ENCODE measurements at regions not wholly inside any gene's neighbourhood (a gene's known extent, or its start where the extent isn't known, plus 50 kb on each side); places are given as distances from the start of the nearest gene placed in this dataset.
"Not testable (repeated sequence)": the region's sequence is repeated elsewhere in the genome, so short reads cannot be mapped to it uniquely, and the experiment has no call there.

DNA sequence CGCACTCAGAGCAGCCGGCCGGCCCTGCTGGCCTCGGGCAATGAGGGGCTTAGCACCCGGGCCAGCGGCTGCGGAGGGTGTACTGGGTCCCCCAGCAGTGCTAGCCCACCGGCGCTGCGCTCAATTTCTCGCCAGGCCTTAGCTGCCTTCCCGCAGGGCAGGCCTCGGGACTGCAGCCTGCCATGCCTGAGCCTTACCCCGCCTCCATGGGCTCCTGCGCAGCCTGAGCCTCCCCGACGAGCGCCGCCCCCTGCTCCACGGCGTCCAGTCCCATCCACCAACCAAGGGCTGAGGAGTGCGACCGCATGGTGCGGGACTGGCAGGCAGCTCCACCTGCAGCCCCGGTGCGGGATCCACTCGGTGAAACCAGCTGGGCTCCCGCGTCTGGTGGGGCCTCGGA lies 204.4 kb upstream of the AUTS2 start:
- TF ChIP-seq, protein P1, sequence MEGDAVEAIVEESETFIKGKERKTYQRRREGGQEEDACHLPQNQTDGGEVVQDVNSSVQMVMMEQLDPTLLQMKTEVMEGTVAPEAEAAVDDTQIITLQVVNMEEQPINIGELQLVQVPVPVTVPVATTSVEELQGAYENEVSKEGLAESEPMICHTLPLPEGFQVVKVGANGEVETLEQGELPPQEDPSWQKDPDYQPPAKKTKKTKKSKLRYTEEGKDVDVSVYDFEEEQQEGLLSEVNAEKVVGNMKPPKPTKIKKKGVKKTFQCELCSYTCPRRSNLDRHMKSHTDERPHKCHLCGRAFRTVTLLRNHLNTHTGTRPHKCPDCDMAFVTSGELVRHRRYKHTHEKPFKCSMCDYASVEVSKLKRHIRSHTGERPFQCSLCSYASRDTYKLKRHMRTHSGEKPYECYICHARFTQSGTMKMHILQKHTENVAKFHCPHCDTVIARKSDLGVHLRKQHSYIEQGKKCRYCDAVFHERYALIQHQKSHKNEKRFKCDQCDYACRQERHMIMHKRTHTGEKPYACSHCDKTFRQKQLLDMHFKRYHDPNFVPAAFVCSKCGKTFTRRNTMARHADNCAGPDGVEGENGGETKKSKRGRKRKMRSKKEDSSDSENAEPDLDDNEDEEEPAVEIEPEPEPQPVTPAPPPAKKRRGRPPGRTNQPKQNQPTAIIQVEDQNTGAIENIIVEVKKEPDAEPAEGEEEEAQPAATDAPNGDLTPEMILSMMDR (IDR thresholded peaks at IDR 0.05 in 4 of 5, conservative IDR thresholded peaks at IDR 0.05 in 1 of 5), result not testable (repeated sequence)
- TF ChIP-seq POLR2A (IDR thresholded peaks at IDR 0.05), result not testable (repeated sequence)

Measured in gastrocnemius medialis (tissue), 4 donors.